ENCODE measurements at regions not wholly inside any gene's neighbourhood (a gene's known extent, or its start where the extent isn't known, plus 50 kb on each side); places are given as distances from the start of the nearest gene placed in this dataset.
"Not testable (repeated sequence)": the region's sequence is repeated elsewhere in the genome, so short reads cannot be mapped to it uniquely, and the experiment has no call there.

DNA sequence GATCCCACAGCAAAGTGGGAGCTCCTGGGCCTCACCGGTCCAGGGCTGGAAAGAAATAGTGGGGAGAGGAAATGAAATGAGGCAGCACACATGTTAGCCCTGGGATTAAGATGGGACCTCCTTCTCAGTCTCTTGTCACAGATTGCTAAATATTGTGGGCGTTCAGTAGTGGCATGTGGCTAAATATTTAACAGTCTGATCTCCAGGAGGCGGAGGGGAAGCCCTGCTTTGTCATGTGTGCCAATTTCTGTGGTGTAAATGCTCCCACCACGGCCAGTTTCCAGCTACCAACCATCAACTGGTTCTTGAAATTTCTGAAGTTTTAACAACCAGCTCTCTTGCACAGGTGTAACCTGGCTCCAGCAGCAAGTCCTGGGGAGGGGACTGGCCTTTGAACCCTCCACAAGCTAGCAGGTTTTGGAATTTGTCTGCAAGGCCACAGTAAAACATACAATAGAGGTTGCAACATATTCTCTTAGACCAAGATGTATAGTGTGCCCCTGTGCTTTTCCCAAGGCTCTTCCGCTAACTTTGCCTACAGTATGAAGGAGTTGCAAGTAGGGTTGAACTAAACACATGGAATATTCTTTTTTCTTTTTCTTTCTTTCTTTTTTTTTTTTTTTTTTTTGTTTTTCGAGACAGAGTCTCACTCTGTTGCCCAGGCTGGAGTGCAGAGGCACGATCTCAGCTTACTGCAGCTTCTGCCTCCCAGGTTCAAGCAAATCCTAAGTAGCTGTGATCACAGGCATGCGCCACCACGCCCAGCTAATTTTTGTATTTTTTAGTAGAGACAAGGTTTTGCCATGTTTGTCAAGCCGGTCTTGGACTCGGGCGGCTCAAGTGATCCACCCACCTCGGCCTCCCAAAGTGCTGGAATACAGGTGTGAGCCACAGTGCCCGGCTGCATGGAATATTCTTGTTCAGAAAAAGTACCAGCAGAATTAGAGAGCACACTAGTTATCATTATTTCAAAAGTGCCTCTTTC is 103.1 kb upstream of the PCBD1 start:
- no peak for DNase-seq

DNA sequence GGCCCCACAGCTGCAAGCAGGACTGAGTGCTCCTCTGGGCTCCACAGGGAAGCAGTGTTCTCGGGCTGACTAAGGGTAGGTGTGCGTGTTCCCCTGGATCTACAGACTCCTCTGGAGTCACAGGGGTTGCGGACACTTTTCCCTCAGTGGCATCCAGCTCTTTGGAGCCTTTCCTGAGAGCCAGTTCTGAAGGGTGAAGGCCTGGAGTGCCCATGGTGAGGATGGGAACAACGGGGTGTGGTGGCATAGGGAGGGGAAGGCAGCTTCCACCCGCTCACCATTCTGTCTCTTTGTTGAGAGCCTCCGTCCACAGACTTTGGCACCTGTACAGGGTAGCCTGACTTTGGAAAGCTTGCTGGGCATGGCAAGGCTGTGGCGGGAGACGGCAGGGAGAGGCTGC is 104.1 kb upstream of the PCBD1 start:
- DNase-seq = no peak

DNA sequence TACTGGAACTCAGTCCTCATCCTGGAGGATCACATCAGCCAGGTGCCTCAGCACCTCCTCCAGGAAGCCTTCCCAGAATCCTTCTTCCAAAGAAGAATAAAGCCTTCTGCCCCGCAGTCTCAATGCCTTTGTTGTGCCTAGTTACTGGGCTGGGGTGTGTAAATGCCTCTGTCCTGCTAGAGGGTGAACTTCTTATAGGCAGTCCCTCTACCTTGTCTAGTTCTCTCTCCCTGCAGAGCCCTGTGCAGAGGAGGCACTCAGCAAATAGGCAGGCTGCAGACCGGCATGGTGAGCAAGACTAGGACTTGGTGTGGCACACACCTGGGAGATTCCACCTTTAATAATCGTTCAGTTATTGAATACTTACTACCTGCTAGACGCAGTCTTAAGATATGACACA is 104.7 kb upstream of the PCBD1 start:
- DNase-seq = no peak

DNA sequence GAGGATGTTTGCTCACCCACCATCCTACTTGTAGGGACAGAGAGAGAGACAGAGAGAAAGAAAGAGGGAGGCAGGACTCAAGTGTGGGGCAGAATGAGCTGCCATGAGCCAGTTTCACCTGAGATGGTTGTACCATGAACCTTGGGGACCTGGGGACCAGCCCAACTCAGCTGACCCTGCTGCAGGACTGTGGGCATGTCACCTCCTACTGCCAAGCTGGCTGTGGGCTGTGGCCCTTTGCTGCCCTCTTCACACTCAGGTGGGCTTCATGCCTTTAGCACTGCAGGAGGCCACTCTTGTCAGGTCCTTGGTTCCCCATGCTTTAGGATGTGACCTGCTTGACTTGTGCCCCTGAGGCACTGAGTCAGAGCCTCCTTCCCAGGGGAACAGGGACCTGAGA is 108.2 kb upstream of the PCBD1 start:
- no peak for DNase-seq

DNA sequence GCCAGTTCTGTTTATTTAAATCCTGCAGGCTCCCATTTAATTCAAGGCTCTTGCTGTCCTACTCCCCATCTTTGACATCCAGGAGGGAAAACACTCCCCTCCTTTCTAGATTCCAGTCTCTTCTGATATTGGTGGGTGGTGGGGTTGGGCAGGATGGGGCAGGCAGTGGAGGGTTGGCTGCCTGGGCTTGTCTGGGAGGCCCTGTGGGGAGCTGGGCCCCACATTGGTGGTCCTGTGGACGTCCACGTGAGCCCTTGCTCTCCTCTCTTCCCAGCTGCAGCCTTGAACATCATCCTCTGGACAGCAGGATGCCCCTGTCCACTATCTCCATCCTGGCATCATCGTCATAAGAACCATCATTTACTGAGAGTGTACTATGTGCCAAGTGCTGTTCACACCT is 108.9 kb upstream of the PCBD1 start:
- no peak for DNase-seq

DNA sequence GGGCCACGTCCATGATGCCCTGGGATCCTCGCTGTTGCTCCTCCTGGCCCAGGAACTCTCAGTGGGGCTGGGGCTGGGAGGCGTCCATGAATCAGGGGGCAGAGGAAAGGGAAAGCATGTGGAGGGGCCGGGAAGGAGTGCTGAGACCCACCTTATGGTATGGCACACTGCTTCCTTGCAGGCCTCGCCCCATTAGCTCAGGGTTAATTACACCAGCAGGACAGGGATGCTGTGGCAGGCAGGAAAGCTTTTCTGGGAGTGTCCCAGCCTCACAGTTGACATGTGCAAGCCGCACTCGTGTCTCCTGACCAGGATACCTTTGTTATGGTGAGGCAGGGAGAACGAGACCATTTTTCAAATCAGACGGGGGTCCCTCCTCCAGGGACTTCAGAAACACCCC is 109.7 kb upstream of the PCBD1 start:
- DNase-seq = no peak

DNA sequence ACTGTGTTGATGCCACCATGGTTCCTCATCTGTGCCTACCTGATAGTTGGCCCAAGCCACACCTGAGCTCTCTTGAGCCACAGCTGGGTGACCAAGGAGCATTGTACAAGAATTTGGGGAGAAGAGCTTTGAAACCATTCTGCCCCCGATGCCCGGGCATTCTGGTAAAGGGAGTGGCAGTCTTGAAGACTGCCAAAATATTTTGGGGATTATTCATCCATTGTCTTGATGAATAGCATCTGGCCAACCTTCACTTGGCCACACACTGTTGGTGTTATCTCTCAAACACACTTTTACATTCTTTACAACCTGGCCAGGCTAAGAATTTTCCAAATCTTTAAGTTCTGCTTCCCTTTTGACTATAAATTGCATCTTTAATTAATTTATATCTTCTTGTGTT is 113.1 kb upstream of the PCBD1 start:
- DNase-seq = no peak

DNA sequence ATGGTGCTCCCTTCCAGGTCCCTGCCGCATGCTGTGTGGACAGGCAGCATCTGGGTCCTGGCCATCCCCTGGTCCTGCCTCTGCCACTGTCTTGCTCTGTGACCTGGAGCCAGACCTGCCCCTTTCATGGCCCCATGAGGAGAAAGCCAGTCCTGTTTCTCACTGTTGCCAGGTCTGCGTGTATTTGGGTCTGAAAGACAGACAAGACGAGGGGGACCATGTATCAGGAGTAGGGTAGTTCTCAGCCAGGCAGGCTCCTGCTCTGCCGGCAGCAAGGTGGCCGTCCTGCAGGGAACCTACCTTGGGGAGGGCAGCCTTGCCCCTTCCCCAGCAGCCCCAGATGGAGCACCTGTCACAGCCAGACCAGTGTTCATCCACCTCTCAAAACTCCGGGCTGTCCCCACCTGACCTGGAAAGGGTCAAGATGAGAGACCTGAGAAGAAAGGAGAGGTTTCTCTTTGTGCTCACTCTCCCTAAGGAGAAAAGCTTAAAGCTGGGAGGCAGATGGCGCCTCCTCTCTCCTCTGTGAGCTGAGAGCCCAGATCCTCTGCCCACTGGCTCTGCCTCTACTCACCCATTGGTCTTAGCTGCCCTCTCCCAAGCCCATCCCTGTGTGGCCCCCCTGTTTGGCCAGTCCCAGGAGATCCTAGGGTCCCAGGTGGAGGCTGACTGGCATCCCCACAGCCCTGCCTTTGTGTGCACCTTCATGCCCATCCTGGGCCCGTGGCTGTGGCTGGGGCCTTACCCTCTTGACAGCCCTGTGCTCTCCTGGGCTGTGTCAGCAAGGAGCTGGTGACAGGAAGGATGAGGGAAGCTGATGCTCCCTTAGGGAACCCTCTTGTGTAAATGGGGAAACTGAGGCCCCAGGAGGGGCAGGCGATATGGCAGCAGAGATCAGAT is 116.1 kb upstream of the PCBD1 start:
- DNase-seq = no peak

DNA sequence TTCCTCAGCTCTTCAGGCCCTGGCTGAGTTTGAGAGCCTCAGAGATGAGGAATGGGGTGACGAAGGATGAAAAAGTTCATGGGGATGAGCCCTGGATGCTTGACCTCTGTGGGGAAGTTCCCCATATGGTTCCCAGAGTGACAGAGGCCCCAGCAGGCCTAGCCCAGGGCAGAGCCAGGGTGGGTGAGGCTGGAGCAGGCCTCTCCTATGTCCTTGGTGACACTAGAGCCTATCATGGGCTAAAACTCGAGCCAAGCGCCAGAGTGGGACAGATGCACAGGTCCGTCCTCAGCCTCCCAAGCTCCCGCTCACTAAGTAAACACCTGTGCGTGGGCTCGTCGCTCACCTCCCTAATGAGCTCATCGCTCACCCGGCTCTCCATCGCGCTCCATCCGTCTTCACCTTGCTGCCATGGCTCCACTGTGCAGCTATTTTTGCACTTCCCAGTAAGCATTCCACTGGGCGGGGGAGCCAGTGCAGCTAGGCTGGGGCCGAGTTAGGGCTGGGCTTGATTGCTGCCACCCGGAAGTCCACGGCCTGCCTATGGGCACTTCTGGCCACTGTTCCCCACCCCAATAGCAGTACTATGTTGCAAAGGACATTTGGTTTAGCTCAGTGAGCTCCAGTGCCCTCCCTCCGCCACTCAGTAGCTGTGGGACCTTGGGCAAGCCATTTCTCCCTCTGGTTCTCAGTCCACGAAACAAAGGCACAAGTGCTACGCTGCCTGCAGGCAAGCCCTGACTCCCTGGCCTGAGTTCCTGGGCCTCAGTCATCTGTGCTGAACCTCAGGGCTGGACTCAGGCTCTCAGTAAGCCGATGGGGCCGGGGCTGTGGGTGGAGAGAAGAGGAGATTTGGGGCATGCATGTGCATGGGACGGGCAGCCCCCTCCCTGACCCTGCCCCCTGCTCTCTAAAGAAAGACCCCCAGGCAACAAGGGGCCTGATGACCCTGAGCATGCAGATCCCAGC is 117.3 kb upstream of the PCBD1 start:
- no peak for DNase-seq

DNA sequence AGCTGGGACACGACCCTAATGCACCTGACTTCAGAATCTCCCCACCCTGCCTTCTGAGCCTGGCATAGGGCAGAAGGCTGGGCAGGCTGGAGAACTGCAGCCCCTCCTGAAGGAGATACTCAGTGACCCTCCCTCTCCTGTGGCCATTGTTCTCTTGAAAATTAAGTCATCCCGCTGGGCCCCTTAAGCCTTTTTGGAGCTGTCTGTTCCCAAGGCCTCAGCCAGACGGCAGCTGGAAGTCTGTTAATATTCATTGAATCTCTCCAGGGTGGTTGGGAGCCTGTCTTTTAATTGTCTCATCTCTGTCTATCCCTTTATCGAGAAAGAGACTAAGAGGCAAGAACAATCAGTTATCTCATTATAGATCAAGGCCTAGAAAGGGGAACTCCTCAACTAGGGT is 118.1 kb upstream of the PCBD1 start:
- no peak for DNase-seq

DNA sequence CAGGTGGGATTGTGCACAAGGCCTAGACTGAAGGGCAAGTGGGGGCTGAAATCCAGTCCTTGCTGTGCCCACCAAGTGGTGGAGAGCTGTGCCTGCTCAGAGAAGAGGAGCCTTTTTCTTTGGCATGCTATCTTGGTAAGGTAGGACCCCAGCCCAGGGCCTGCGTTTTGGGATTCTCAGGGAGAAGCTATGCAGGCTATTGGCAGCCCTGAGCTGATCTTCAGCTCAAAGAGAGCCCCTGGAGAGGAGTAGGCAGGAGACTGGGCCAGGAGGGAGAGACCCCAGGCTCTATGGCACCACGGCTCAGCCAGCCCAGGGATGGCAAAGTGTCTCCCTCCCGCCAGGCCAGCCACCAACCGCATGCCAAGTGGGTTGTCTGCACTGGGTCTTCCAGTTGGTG is 119.2 kb upstream of the PCBD1 start:
- no peak for DNase-seq

DNA sequence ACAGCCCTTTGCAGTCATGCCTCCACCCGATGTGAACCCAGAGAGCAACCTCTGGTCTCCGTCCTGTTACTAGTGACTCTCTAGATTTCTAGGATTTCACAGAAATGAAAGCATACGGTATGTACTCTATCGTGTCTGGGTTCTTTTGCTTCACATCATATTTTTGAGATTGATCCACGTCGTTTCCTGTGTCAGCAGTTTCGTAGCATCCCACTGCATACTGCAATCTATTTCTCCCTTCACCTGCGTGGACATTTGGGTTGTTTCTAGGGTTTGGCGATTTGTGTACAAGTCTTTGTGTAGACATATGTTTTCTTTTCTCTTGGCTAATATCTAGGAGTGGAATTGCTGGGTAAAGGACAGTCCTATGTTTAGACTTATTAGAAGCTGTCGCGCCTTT is 119.8 kb upstream of the PCBD1 start:
- DNase-seq = no peak

DNA sequence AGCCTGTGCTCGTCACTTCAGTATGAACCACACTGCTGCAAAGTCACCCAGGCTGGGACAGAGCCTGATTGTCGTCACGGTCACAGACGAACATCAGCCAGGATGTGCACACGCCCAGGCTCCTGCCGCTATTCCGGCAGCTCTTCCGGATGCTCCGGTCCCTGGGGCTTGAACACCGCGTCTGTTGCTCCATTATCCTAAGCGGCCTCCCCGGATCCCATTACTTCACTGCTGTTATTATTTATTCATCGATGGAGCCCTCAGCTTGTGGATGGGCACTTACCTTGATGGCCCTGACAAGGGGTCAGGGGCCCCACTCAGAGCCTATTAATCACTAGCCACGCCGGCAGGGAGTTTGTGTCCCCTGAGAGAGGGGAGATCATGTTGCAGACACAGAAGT is 120.8 kb upstream of the PCBD1 start:
- no peak for DNase-seq

DNA sequence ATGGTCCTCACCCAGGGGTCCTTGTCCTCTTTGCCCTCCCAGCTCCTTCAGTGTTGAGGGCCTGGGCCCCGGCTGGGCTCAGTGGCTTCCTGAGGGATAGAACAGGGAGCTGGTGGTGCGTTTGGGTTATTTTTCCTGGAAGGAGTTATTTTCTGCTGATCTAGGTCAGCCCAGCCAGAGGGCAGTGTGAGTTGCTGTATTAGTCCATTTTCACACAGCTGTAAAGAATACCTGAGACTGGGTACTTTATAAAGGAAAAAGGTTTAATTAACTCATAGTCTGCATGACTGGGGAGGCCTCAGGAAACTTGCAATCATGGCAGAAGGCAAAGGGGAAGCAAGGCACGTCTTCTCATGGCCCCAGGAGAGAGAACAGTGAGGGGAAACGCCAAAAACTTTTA is 122.4 kb upstream of the PCBD1 start:
- no peak for DNase-seq

DNA sequence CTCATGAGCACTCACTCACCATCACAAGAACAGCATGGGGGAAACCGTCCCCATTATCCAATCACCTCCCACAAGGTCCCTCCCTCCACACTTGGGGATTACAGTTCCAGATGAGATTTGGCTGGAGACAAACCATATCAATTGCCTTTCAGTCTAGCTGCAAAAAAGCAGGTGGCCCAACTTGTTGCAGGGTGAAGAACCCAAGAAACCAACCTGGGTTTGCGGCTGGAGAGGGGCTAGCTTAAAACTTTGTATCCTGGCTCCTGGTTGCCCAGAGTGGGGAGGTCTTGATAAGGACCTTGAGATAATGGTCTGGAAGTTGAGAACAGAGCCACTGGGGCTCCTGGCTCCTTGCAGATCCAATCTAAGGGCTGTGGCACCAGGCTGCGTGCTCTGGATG is 122.8 kb upstream of the PCBD1 start:
- DNase-seq = no peak

DNA sequence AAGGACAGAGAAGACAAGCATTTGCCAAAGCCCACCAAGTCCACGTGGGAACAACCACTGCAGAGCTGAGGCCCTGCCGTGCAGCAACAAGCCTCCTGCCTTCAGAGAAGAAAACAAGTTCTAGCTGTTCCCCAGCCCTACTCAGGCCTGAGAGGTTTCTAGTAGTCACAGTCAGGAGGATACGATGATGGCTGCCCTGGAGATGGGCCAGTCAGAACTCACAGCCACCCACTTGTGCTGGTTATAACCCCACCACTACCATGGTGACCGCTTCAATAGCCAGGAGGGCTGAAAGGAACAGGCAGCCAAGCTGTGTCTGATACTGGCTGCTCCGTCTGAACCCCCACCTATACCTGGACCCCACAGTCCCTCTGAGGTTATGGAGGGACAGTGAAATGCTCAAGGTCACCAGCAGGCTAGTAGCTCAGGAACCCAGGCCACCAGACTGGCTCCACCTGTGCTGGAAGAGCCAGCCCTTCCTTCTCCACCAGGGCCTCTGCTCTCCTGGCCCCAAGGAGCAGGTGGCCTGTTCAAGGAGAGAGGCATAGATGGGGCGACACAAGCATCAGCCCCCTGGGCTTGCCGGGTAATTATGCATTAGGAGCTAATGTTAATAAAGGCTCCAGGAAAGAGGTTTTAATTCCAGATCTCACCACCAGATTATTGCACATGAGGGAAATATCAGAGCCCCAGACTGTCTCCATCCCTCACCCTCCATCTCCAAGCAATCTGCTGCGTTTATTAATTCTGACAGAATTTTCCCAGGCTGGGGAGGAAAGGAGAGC is 125.8 kb upstream of the PCBD1 start:
- no peak for DNase-seq

DNA sequence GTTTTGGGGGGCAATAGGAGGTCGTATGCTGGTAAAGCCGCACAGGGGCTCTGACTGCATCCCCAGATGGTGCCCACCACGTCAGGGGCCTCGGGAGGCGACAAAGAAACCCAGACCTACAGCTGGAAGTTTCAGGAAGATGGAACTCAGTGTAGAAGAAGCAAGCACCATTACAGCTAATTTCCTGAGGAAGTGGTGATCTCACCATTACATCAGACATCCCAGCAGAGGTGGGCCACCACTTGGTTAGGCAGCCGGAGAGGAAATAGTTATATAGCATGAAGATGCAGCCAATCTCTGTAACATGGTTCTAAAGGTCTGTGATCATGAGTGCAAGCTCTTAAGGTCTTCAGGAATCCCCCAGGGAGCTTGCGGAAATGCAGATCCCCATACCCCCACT is 127.3 kb upstream of the PCBD1 start:
- DNase-seq = no peak

DNA sequence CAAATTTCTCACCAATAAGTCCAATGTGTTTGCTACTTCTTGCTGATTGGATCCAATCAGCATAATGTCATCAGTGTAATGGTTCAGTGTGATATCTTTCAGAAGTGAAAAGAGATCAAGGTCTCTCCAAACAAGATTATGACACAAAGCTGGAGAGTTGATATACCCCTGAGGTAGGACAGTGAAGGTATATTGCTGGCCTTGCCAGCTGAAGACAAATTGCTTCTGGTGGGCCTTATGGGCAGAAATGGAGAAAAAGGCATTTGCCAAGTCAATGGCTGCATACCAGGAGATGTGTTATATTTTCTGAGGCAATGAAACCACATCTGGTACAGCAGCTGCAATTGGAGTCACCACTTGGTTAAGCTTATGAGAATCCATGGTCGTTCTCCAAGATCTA is 131.7 kb upstream of the PCBD1 start:
- DNase-seq = not testable (repeated sequence)

DNA sequence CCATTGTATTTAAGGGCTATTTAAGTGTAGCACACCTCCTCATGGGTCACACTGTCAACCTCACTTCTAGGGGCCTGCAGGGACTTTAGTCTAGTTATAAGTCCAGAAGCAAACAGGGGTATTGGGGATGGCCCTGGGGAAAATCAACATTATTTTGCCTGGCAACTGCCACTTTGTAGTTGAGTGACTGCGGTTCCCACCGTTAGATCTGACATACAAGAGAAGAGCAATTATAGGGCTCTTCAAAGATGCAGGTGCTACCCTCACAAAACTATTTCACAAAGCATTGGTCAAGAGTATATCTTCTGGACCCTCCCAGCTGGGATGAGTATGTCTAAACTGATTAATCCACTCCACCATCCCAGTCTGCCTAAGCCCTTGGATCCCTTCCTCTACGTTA is 133.0 kb upstream of the PCBD1 start:
- DNase-seq = no peak

DNA sequence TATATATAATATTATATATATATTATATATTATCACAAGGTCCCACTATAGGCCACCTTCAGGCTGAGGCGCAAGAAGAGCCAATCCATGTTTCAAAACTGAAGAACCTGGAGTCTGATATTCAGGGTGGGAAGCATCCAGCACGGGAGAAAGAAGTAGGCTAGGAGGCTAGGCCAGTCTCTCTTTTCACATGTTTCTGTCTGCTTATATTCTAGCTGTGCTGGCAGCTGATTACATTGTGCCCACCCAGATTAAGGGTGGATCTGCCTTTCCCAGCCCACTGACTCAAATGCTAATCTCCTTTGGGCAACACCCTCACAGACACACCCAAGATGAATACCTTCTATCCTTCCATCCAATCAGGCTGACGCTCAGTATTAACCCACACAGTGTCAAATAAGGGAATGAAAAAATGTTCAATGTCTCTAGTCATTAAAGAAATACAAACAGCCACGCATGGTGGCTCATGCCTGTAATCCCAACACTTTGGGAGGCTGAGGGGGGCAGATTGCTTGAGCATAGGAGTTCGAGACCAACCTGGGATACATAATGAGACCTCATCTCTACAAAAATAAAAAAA is 135.4 kb upstream of the PCBD1 start:
- no peak for DNase-seq

DNA sequence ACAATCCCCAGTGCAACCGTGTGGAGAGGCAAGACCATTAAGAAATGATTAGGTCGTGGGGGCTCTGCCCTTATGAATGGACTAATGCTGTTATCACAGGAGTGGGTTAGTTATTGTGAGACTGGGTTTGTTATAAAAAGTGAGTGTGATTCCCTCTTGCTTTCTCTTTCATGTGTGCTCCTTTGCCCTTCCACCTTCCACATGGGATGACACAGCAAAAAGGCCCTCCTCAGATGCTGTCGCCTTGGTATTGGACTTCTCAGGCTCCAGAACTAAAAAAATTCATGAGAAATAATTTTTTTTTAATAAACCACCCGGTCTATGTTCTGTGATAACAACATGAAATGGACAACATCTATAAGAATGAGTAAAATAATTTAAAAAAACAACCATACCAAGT is 136.1 kb upstream of the PCBD1 start:
- DNase-seq = no peak

DNA sequence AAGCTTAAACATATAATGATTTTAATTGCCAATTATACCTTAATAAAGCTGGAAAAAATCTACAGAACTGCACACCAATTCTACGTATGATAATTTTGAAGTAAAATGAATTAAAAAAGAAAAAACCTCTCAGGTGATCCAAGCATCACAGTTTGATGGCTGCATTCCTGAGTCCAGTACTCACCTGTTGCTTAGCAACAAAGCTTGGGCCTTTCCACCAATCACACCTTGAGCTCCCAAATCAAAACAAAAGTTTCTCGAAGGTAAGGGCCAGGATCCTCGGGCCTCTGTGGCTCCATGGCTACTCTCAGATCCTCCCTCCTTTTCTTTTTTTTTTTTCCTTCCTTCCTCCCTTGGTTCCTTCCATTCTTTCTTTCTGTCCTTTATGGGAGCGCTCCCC is 137.2 kb upstream of the PCBD1 start:
- no peak for DNase-seq

Data from stimulated activated CD4-positive, alpha-beta T cell treated with anti-CD3 and anti-CD28 coated beads, Interleukin-2, amount 100 ng/mL, for 48 hours (primary cell).